ENCODE measurements at regions not wholly inside any gene's neighbourhood (a gene's known extent, or its start where the extent isn't known, plus 50 kb on each side); places are given as distances from the start of the nearest gene placed in this dataset.

GRCh38 chr4:125191232-125191631, 123.5 kb upstream of the FAT4 start:
- no peak overlapping the region for H2AFZ ChIP-seq (ENCODE audit: control insufficient read depth, low read depth, low read length)
- DNase-seq (ENCODE audit: low read depth, low spot score) (no peak), ATAC-seq (no peak), FAIRE-seq (no peak)
- H3K9ac ChIP-seq (ENCODE audit: control insufficient read depth, insufficient read depth, low read length), result no peak overlapping the region
- ChIA-PET SMC1A (ENCODE audit: uncharacterized antibody, unreplicated experiment) (no interaction called here), POLR2A (no interaction called here), RAD21 (ENCODE audit: unreplicated experiment) (no interaction called here), CTCF (no interaction called here)
- TF ChIP-seq POLR2AphosphoS5 (IDR thresholded peaks at IDR 0.05; ENCODE audit: low read length) (no peak), IRF3 (IDR thresholded peaks at IDR 0.05) (no peak), ZNF217 (IDR thresholded peaks at IDR 0.05) (no peak), SUPT20H (IDR thresholded peaks at IDR 0.05; ENCODE audit: borderline replicate concordance, control insufficient read depth, low read depth, low read length) (no peak), ATF7 (IDR thresholded peaks at IDR 0.05; ENCODE audit: low read depth) (no peak), EGR1 (IDR thresholded peaks at IDR 0.05; ENCODE audit: borderline replicate concordance in 1 of 2, low read depth in 2 of 2, low read length in 2 of 2) (no peak), CBFB (IDR thresholded peaks at IDR 0.05; ENCODE audit: low read depth) (no peak), TCF7 (IDR thresholded peaks at IDR 0.05; ENCODE audit: borderline replicate concordance) (no peak), MEF2B (IDR thresholded peaks at IDR 0.05; ENCODE audit: partially characterized antibody, poor library complexity, severe bottlenecking) (no peak), MLLT1 (IDR thresholded peaks at IDR 0.05) (no peak), RAD21 (IDR thresholded peaks at IDR 0.05; ENCODE audit: insufficient read depth, low read depth, low read length) (no peak), FOXM1 (IDR thresholded peaks at IDR 0.05; ENCODE audit: low read depth, low read length) (no peak), E4F1 (IDR thresholded peaks at IDR 0.05; ENCODE audit: borderline replicate concordance, partially characterized antibody) (no peak)
- H3K4me1 ChIP-seq (ENCODE audit: control insufficient read depth, insufficient read depth, low read length), result no peaks in the 10 kb centered on the region
- H3K4me2 ChIP-seq (ENCODE audit: control insufficient read depth, insufficient read depth), result no peak overlapping the region
- no peaks in the 10 kb centered on the region for H3K79me2 ChIP-seq (ENCODE audit: control insufficient read depth, insufficient read depth, low read length)
- intact Hi-C loops (cut with micrococcal nuclease; ENCODE audit: unreplicated experiment) (no loop called here), in situ Hi-C loops (cut with MboI) (no loop called here)
- no peaks in the 10 kb centered on the region for H3K27me3 ChIP-seq (replicated peaks in 1 of 2; ENCODE audit: control insufficient read depth in 2 of 2, insufficient read depth in 2 of 2, low read length in 1 of 2)
- no peaks in the 10 kb centered on the region for H3K9me3 ChIP-seq (replicated peaks; ENCODE audit: control insufficient read depth, insufficient read depth, low read length)
- no peaks in the 10 kb centered on the region for H4K20me1 ChIP-seq (ENCODE audit: control insufficient read depth, insufficient read depth)
- no peak overlapping the region for H3K27ac ChIP-seq (ENCODE audit: control insufficient read depth, insufficient read depth)
- 51% methylated on average over 3 of the region's 3 CpGs for WGBS (ENCODE audit: insufficient coverage, insufficient replicate concordance, low lambda C conversion rate, missing lambda C conversion rate)
- no TSS peak for BruUV-seq (replicated peaks)
- H3K36me3 ChIP-seq (ENCODE audit: control insufficient read depth in 2 of 2, insufficient read depth in 2 of 2, low read length in 1 of 2), result no peaks in the 10 kb centered on the region
- H3K4me3 ChIP-seq, result no peak overlapping the region

Measured in GM12878 (cell line).